ENCODE measurements at regions not wholly inside any gene's neighbourhood (a gene's known extent, or its start where the extent isn't known, plus 50 kb on each side); places are given as distances from the start of the nearest gene placed in this dataset.

- TF ChIP-seq, protein P1, sequence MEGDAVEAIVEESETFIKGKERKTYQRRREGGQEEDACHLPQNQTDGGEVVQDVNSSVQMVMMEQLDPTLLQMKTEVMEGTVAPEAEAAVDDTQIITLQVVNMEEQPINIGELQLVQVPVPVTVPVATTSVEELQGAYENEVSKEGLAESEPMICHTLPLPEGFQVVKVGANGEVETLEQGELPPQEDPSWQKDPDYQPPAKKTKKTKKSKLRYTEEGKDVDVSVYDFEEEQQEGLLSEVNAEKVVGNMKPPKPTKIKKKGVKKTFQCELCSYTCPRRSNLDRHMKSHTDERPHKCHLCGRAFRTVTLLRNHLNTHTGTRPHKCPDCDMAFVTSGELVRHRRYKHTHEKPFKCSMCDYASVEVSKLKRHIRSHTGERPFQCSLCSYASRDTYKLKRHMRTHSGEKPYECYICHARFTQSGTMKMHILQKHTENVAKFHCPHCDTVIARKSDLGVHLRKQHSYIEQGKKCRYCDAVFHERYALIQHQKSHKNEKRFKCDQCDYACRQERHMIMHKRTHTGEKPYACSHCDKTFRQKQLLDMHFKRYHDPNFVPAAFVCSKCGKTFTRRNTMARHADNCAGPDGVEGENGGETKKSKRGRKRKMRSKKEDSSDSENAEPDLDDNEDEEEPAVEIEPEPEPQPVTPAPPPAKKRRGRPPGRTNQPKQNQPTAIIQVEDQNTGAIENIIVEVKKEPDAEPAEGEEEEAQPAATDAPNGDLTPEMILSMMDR (IDR thresholded peaks at IDR 0.05), result no peak
- TF ChIP-seq POLR2A (IDR thresholded peaks at IDR 0.05), result no peak
Observed at GRCh38 chr2:180450841-180451240, 443.7 kb upstream of the CWC22 start.
